GM06990 (cell line): ENCODE measurements at regions not wholly inside any gene's neighbourhood (a gene's known extent, or its start where the extent isn't known, plus 50 kb on each side); places are given as distances from the start of the nearest gene placed in this dataset.

Experiments used
- DNase-seq: peaks from one replicate; pipeline ENCODE4 v3.0.0-alpha.2; 2011; ENCODE audit not compliant: insufficient read length; ENCODE audit errors: extremely low read depth
- H3K27me3 ChIP-seq: replicated peaks from 2 replicates; pipeline ENCODE4 v1.6.0; 2011; ENCODE audit warnings: low read length; ENCODE audit not compliant: control insufficient read depth, insufficient read depth
- H3K36me3 ChIP-seq: 2 replicates; pipeline ENCODE4 v1.5.1; 2011; ENCODE audit warnings: low read length; ENCODE audit not compliant: control insufficient read depth, insufficient read depth
- H3K4me3 ChIP-seq: replicated peaks from 2 replicates; pipeline ENCODE4 v1.5.1; 2011; ENCODE audit warnings: low read depth, mild to moderate bottlenecking, control low read depth, low read length
- CTCF ChIP-seq: IDR thresholded peaks from 2 replicates; pipeline ENCODE4 v1.5.1; 2011; ENCODE audit warnings: low read length, control low read depth, mild to moderate bottlenecking, inconsistent platforms; ENCODE audit not compliant: insufficient read depth, poor library complexity, severe bottlenecking

- TF ChIP-seq CTCF, result no peak
- no peaks in the 10 kb centered on the region for H3K36me3 ChIP-seq
- DNase-seq, result no peak
- H3K4me3 ChIP-seq, result no peak overlapping the region
- H3K27me3 ChIP-seq, result no peaks in the 10 kb centered on the region
Measured at GRCh38 chr14:53316504-53316903, 163.4 kb upstream of the DDHD1 start.

GRCh38 chr14:53310412-53310811 is 157.3 kb upstream of the DDHD1 start:
- TF ChIP-seq CTCF, result no peak
- DNase-seq, result peak; percentile 34
- no peaks in the 10 kb centered on the region for H3K36me3 ChIP-seq

GRCh38 chr14:53306911-53307310 is 153.8 kb upstream of the DDHD1 start:
- no peaks in the 10 kb centered on the region for H3K27me3 ChIP-seq
- no peak overlapping the region for H3K4me3 ChIP-seq
- no peak for TF ChIP-seq CTCF
- DNase-seq, result no peak
- no peaks in the 10 kb centered on the region for H3K36me3 ChIP-seq

More at GRCh38 chr14:53310412-53310811, 157.3 kb upstream of the DDHD1 start:
- Histone ChIP-seq H3K27me3 (no peaks in the 10 kb centered on the region), H3K4me3 (no peak overlapping the region)

GRCh38 chr14:53306267-53306721 is 153.2 kb upstream of the DDHD1 start:
- Histone ChIP-seq H3K27me3 (no peaks in the 10 kb centered on the region), H3K4me3 (peak overlapping the region; percentile 49; the same call in 1 of the 2 replicates), H3K36me3 (no peaks in the 10 kb centered on the region)
- peak; percentile 24 for DNase-seq
- TF ChIP-seq CTCF, result peak; percentile 72

GRCh38 chr14:53304726-53305381 is 151.7 kb upstream of the DDHD1 start:
- Histone ChIP-seq H3K36me3 (no peaks in the 10 kb centered on the region), H3K4me3 (no peak overlapping the region), H3K27me3 (no peaks in the 10 kb centered on the region)
- no peak for DNase-seq
- no peak for TF ChIP-seq CTCF
